HUES6 (cell line): ENCODE measurements at regions not wholly inside any gene's neighbourhood (a gene's known extent, or its start where the extent isn't known, plus 50 kb on each side); places are given as distances from the start of the nearest gene placed in this dataset.
"Not testable (repeated sequence)": the region's sequence is repeated elsewhere in the genome, so short reads cannot be mapped to it uniquely, and the experiment has no call there.

Source experiments
- H3K27ac ChIP-seq: 2 replicates; pipeline ENCODE4 v1.7.0; 2013; ENCODE audit warnings: low read depth, mild to moderate bottlenecking, low read length, inconsistent platforms
- H3K27me3 ChIP-seq: 2 replicates; pipeline ENCODE4 v1.6.1; 2013; ENCODE audit warnings: low read length; ENCODE audit not compliant: control insufficient read depth, insufficient read depth
- H3K36me3 ChIP-seq: 2 replicates; pipeline ENCODE4 v1.6.1; 2013; ENCODE audit warnings: low read length; ENCODE audit not compliant: control insufficient read depth, insufficient read depth
- H3K4me1 ChIP-seq: 2 replicates; pipeline ENCODE4 v1.6.1; 2013; ENCODE audit warnings: low read length; ENCODE audit not compliant: control insufficient read depth, insufficient read depth
- H3K4me3 ChIP-seq: 2 replicates; pipeline ENCODE4 v1.5.1; 2013; ENCODE audit warnings: low read depth, low read length
- H3K9ac ChIP-seq: one replicate; pipeline ENCODE4 v1.6.1; 2013; ENCODE audit warnings: mild to moderate bottlenecking, low read length
- H3K9me3 ChIP-seq: 2 replicates; pipeline ENCODE4 v1.6.1; 2013; ENCODE audit warnings: low read depth, low read length; ENCODE audit not compliant: control insufficient read depth, insufficient read depth

DNA sequence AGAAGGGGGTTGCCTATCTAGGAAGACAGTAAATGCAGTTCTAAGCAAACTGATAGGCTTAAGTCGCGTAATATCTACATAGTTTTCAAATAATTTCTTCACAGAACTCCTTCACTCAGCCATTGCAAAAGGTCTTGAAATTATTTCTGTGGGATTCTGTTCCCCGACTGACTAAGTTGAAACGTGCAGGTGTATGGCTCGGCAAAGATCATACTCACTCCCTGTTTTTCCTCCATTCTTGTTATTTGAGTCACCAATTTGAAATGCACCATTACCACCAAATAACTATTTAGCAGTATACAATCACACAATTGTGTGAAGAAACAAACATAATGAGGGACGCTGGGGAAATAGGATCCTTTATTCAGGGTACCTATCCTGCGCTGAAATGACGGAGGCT is 771.1 kb downstream of the GATA3 start:
- Histone ChIP-seq H3K9me3 (no peaks in the 10 kb centered on the region), H3K36me3 (no peaks in the 10 kb centered on the region), H3K4me1 (no peaks in the 10 kb centered on the region), H3K4me3 (no peak overlapping the region), H3K27me3 (no peaks in the 10 kb centered on the region), H3K9ac (no peak overlapping the region), H3K27ac (no peak overlapping the region)

GRCh38 chr10:8829592-8829991 is 775.1 kb downstream of the GATA3 start:
- no peaks in the 10 kb centered on the region for H3K4me1 ChIP-seq
- no peak overlapping the region for H3K9ac ChIP-seq
- H3K4me3 ChIP-seq = no peak overlapping the region
- H3K36me3 ChIP-seq = no peaks in the 10 kb centered on the region
- no peaks in the 10 kb centered on the region for H3K27me3 ChIP-seq
- no peak overlapping the region for H3K27ac ChIP-seq
- H3K9me3 ChIP-seq = no peaks in the 10 kb centered on the region

DNA sequence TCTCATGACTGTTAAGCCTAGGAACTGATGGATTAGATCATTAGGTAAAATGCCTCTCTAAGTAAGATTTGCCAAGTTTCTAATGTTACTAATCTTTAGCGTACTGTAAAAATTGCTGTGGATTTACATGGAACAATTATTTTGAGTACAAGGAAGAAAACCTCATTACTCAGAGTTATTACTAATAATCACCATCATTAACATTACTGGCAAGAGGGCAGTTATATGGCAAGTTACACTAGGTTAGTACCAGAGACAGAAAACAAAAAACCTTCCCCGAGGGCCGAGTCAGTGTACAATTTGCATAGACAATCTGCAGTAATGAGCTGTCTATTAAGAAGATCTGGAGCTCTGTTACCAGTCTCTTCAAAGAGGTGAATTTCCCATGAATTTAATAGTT is 775.6 kb downstream of the GATA3 start:
- Histone ChIP-seq H3K9ac (no peak overlapping the region), H3K36me3 (no peaks in the 10 kb centered on the region), H3K9me3 (no peaks in the 10 kb centered on the region), H3K27me3 (no peaks in the 10 kb centered on the region), H3K4me1 (no peaks in the 10 kb centered on the region), H3K4me3 (no peak overlapping the region), H3K27ac (no peak overlapping the region)

DNA sequence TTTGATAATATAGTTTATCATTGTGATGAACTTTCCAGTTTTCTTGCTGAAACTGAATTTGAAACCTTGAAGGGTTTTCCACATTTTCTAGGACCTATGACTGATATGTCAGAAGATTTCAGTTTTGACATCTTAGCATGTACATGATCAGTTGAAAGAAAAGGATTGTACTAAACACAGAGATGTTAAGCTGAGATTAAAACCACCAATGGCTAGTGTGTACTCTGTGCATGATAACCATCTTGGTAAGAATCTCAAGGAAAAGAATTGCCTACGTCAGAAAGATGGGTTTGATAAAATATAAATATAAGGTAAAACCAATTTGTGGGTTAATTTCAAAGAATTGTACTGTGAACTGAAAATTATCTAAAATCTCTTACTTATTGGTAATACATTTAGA is 776.4 kb downstream of the GATA3 start:
- Histone ChIP-seq H3K27me3 (no peaks in the 10 kb centered on the region), H3K36me3 (no peaks in the 10 kb centered on the region), H3K9me3 (no peaks in the 10 kb centered on the region), H3K27ac (no peak overlapping the region), H3K4me1 (no peaks in the 10 kb centered on the region), H3K4me3 (no peak overlapping the region), H3K9ac (no peak overlapping the region)

DNA sequence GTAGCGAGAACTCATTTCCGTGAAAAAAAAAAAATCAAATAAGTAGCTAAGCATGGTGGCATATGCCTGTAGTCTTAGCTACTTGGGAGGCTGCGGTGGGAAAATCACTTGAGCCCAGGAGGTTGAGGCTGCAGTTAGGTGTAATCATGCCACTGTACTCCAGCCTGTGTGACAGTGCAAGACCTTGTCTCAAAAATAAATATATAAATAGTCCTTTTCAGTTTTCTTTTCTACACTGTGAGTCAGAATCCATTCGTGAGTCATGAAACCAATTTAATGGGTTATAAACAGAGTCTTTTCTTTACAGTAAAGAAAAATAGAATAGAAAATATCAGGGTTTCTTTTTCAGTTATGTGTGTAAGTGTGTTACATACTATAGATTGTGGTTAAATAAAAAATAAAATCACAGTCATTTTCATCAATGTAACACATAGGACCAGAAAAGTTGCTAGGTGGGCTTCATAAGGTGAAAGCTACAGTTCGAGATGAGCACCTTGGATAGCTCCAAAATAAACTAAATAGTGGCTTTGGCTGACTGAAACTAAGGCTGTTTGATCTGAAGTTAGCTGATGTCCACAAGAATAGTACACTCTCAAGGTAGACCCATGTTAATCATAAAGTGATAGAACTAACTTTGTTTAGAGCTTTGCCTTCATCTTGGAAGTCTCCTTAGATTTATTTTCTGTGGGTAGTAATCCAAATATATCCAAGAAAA is 781.1 kb downstream of the GATA3 start:
- Histone ChIP-seq H3K36me3 (no peaks in the 10 kb centered on the region), H3K27me3 (peaks cover 9% of the 10 kb centered on the region; the same call in 1 of the 2 replicates), H3K4me1 (peaks cover 4% of the 10 kb centered on the region), H3K4me3 (no peak overlapping the region), H3K27ac (no peak overlapping the region), H3K9me3 (no peaks in the 10 kb centered on the region), H3K9ac (no peak overlapping the region)

DNA sequence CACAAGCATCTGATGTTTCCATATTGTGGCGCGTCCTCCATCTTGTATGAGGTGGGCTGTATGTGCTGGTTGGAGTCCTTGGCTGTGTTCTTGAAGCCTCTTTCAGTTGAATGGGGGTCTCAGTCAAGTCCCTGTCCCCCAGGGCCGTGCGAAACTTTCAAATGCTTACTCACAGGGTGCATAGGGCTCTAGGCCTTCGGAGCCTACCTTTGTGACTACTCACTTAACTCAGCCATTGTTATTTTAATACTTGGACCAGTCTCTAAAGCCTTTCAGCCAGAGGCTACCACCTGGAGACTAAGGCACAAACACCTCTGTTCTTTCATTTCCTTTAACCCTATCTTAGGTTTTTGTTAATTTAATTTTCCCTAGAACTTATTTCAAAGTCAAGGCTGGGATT is 785.9 kb downstream of the GATA3 start:
- no peaks in the 10 kb centered on the region for H3K9me3 ChIP-seq
- no peak overlapping the region for H3K4me3 ChIP-seq
- H3K27ac ChIP-seq = no peak overlapping the region
- no peaks in the 10 kb centered on the region for H3K36me3 ChIP-seq
- H3K9ac ChIP-seq = no peak overlapping the region
- H3K27me3 ChIP-seq = peaks cover 13% of the 10 kb centered on the region; the same call in 1 of the 2 replicates
- peaks cover 12% of the 10 kb centered on the region for H3K4me1 ChIP-seq

DNA sequence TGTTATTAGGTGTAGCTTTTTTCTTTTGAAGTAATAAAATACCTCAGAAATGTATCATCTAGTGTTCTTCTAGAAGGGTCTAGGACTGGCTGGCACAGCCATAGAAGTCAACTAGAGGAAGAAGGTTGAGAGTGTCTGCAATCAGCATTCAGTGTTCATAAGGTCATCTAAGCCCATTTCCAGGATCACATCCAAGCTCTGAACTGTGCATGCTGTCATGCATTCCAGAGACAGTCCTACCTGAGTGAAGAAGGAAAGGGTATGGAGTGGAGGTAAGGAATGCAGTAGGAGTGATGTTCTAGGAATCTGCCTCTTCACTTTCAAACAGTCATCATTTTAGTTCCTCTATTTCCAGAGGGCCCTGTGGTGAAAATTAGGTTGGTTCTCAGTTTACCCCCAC is 789.7 kb downstream of the GATA3 start:
- Histone ChIP-seq H3K9me3 (no peaks in the 10 kb centered on the region), H3K9ac (no peak overlapping the region), H3K4me3 (no peak overlapping the region), H3K4me1 (peaks cover 12% of the 10 kb centered on the region), H3K27me3 (peaks cover 12% of the 10 kb centered on the region; the same call in 1 of the 2 replicates), H3K36me3 (no peaks in the 10 kb centered on the region), H3K27ac (no peak overlapping the region)

- Histone ChIP-seq H3K36me3 (no peaks in the 10 kb centered on the region), H3K4me3 (no peak overlapping the region), H3K27ac (no peak overlapping the region), H3K27me3 (no peaks in the 10 kb centered on the region), H3K4me1 (no peaks in the 10 kb centered on the region), H3K9me3 (no peaks in the 10 kb centered on the region), H3K9ac (no peak overlapping the region)
Observed at GRCh38 chr10:8852546-8852945, 798.1 kb downstream of the GATA3 start.

- no peaks in the 10 kb centered on the region for H3K9me3 ChIP-seq
- H3K9ac ChIP-seq = no peak overlapping the region
Observed at GRCh38 chr10:8853048-8853447, 798.6 kb downstream of the GATA3 start.

DNA sequence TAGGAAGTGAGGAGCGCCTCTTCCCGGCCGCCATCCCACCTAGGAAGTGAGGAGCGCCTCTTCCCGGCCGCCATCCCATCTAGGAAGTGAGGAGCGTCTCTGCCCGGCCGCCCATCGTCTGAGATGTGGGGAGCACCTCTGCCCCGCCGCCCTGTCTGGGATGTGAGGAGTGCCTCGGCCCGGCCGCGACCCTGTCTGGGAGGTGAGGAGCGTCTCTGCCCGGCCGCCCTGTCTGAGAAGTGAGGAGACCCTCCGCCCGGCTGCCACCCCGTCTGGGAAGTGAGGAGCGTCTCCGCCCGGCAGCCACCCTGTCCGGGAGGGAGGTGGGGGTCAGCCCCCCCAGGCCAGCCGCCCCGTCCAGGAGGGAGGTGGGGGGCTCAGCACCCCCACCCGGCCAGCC is 814.4 kb downstream of the GATA3 start:
- H3K9ac ChIP-seq, H3K27me3 ChIP-seq, H3K36me3 ChIP-seq, H3K4me3 ChIP-seq, H3K27ac ChIP-seq, H3K9me3 ChIP-seq, H3K4me1 ChIP-seq: not testable (repeated sequence)

More at GRCh38 chr10:8853048-8853447, 798.6 kb downstream of the GATA3 start:
- Histone ChIP-seq H3K27me3 (no peaks in the 10 kb centered on the region), H3K27ac (no peak overlapping the region), H3K4me1 (no peaks in the 10 kb centered on the region), H3K36me3 (no peaks in the 10 kb centered on the region), H3K4me3 (no peak overlapping the region)

DNA sequence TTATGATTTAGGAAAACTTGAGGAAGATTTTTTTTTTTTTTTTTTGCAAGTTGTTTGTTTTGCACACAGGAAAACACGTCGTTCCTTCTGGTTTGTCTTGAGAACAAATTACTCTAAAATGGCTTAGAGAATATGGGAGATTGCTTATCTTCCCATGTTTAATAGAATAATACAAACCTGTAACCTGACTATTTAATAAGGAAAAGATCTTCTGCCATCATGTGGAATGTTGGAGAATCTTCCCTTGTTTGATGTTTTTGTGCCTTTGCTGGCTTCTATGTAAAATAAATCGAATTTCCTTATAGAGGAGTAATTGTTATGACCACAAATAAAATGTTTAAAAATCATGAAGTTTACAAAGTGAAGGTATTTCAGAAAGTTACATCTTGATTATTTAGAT is 818.8 kb downstream of the GATA3 start:
- H3K4me3 ChIP-seq = no peak overlapping the region
- no peaks in the 10 kb centered on the region for H3K4me1 ChIP-seq
- H3K36me3 ChIP-seq = no peaks in the 10 kb centered on the region
- no peaks in the 10 kb centered on the region for H3K9me3 ChIP-seq
- no peaks in the 10 kb centered on the region for H3K27me3 ChIP-seq
- no peak overlapping the region for H3K27ac ChIP-seq
- no peak overlapping the region for H3K9ac ChIP-seq
